Vagina (tissue), 2 donors: ENCODE measurements at regions not wholly inside any gene's neighbourhood (a gene's known extent, or its start where the extent isn't known, plus 50 kb on each side); places are given as distances from the start of the nearest gene placed in this dataset.
"Not testable (repeated sequence)": the region's sequence is repeated elsewhere in the genome, so short reads cannot be mapped to it uniquely, and the experiment has no call there.

Experiments
- DNase-seq, 2 donors: peaks; one replicate each; pipeline ENCODE4 v3.0.0-alpha.2; 2017; ENCODE audit errors: extremely low spot score in 2 of 2
- H3K27ac ChIP-seq: fragments of 200-600 bp; sonication (generic); one replicate; pipeline ENCODE4 v1.5.1; 2019
- H3K27me3 ChIP-seq: fragments of 200-600 bp; sonication (generic); one replicate; pipeline ENCODE4 v1.5.1; 2019
- H3K36me3 ChIP-seq, 2 donors: fragments of 200-600 bp; sonication (generic); one replicate each; pipeline ENCODE4 v1.5.1; 2017 to 2019
- H3K4me1 ChIP-seq: fragments of 200-600 bp; sonication (generic); one replicate; pipeline ENCODE4 v1.5.1; 2019
- H3K4me3 ChIP-seq, 2 donors: fragments of 200-600 bp; sonication (generic); 1 replicate in 1 of 2; 2 replicates in 1 of 2; pipeline ENCODE4 v1.5.1; 2016 to 2019
- H3K9me3 ChIP-seq: fragments of 200-600 bp; sonication (generic); one replicate; pipeline ENCODE4 v1.5.1; 2019
- CTCF ChIP-seq, 3 experiments: fragments of 450-650 bp in 2 of 3; fragments of 200-600 bp in 1 of 3; sonication (generic) in 1 of 3; IDR thresholded peaks; one replicate each; pipeline ENCODE4 v1.5.1; 2017 to 2019; ENCODE audit warnings: antibody characterized with exemption in 3 of 3, mild to moderate bottlenecking in 2 of 3, moderate library complexity in 2 of 3
- POLR2A ChIP-seq, 2 donors: fragments of 450-650 bp; IDR thresholded peaks; one replicate each; pipeline ENCODE4 v1.6.1; 2017; ENCODE audit warnings: antibody characterized with exemption in 2 of 2, mild to moderate bottlenecking in 2 of 2, moderate library complexity in 2 of 2
- POLR2AphosphoS5 ChIP-seq, 2 donors: sonication (generic); formaldehyde crosslinking; IDR thresholded peaks; one replicate each; pipeline ENCODE4 v1.9.0; 2017; ENCODE audit warnings: antibody characterized with exemption in 2 of 2, mild to moderate bottlenecking in 2 of 2, low read depth in 1 of 2; ENCODE audit not compliant: insufficient read depth in 1 of 2
- intact Hi-C: fragments of 100-400 bp; cut with DNase I; formaldehyde crosslinking; loops from one replicate; pipeline ENCODE4 v1.15.1; 2023

GRCh38 chr6:8299034-8299433, 136.3 kb downstream of the SLC35B3 start:
- H3K27me3 ChIP-seq: no peaks in the 10 kb centered on the region
- TF ChIP-seq POLR2A (IDR thresholded peaks at IDR 0.05) (no peak), POLR2AphosphoS5 (IDR thresholded peaks at IDR 0.05; ENCODE audit: insufficient read depth in 1 of 2, low read depth in 1 of 2) (no peak), CTCF (IDR thresholded peaks at IDR 0.05) (no peak)
- no peak overlapping the region for H3K4me3 ChIP-seq
- no peak overlapping the region for H3K27ac ChIP-seq
- H3K9me3 ChIP-seq: no peaks in the 10 kb centered on the region
- no peaks in the 10 kb centered on the region for H3K36me3 ChIP-seq
- H3K4me1 ChIP-seq: no peaks in the 10 kb centered on the region
- DNase-seq: no peak
- intact Hi-C loops: no loop called here

GRCh38 chr6:8282946-8283345, 152.4 kb downstream of the SLC35B3 start:
- H3K27me3 ChIP-seq, H3K36me3 ChIP-seq, H3K4me3 ChIP-seq, intact Hi-C loops, H3K9me3 ChIP-seq, DNase-seq, H3K4me1 ChIP-seq, H3K27ac ChIP-seq: not testable (repeated sequence)

- intact Hi-C loops: no loop called here
- no peak overlapping the region for H3K4me3 ChIP-seq
- no peaks in the 10 kb centered on the region for H3K27me3 ChIP-seq
- H3K27ac ChIP-seq: no peak overlapping the region
- no peaks in the 10 kb centered on the region for H3K4me1 ChIP-seq
- no peak for DNase-seq
- TF ChIP-seq POLR2A (IDR thresholded peaks at IDR 0.05) (no peak), CTCF (IDR thresholded peaks at IDR 0.05) (no peak), POLR2AphosphoS5 (IDR thresholded peaks at IDR 0.05; ENCODE audit: insufficient read depth in 1 of 2, low read depth in 1 of 2) (no peak)
- no peaks in the 10 kb centered on the region for H3K36me3 ChIP-seq
- H3K9me3 ChIP-seq: no peaks in the 10 kb centered on the region
Observed at GRCh38 chr6:8282380-8282779, 153.0 kb downstream of the SLC35B3 start.

GRCh38 chr6:8279041-8279805, 156.1 kb downstream of the SLC35B3 start:
- intact Hi-C loops: no loop called here
- Histone ChIP-seq H3K9me3 (no peaks in the 10 kb centered on the region), H3K4me1 (no peaks in the 10 kb centered on the region), H3K4me3 (no peak overlapping the region), H3K27me3 (no peaks in the 10 kb centered on the region), H3K27ac (no peak overlapping the region), H3K36me3 (no peaks in the 10 kb centered on the region)
- no peak for DNase-seq
- TF ChIP-seq POLR2A (IDR thresholded peaks at IDR 0.05) (no peak), POLR2AphosphoS5 (IDR thresholded peaks at IDR 0.05; ENCODE audit: insufficient read depth in 1 of 2, low read depth in 1 of 2) (no peak), CTCF (IDR thresholded peaks at IDR 0.05) (no peak)

- intact Hi-C loops: no loop called here
- no peaks in the 10 kb centered on the region for H3K4me1 ChIP-seq
- no peak for DNase-seq
Observed at GRCh38 chr6:8278562-8278961, 156.8 kb downstream of the SLC35B3 start.

More at GRCh38 chr6:8278562-8278961, 156.8 kb downstream of the SLC35B3 start:
- Histone ChIP-seq H3K27ac (no peak overlapping the region), H3K4me3 (no peak overlapping the region), H3K36me3 (no peaks in the 10 kb centered on the region), H3K27me3 (no peaks in the 10 kb centered on the region), H3K9me3 (no peaks in the 10 kb centered on the region)
- TF ChIP-seq CTCF (IDR thresholded peaks at IDR 0.05) (no peak), POLR2A (IDR thresholded peaks at IDR 0.05) (no peak), POLR2AphosphoS5 (IDR thresholded peaks at IDR 0.05; ENCODE audit: insufficient read depth in 1 of 2, low read depth in 1 of 2) (no peak)
